ENCODE measurements at regions not wholly inside any gene's neighbourhood (a gene's known extent, or its start where the extent isn't known, plus 50 kb on each side); places are given as distances from the start of the nearest gene placed in this dataset.

DNA sequence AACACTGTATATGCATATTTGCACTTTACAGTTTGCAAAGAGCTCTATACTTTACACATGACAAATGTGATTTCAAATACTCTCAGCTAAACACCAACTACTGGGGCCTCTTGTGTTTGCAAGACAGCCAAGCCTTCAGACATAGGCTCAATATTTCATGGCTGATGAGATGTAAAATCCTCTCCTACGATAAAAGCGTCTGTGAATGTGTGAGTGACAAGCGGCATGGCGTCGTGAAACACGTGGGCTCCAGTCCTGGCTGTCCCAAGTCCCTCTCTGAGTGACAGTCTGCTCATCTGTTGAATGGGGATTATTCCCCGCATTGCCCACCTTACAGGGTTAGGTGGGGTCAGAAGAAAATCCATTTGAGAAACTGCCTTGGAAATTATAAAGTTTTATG lies 489.8 kb downstream of the RNF144A start:
- Histone ChIP-seq H3K4me1 (replicated peaks in 1 of 2; ENCODE audit: control insufficient read depth in 2 of 2, insufficient read depth in 2 of 2, low read length in 2 of 2) (no peaks in the 10 kb centered on the region), H2AFZ (ENCODE audit: low read depth, low read length) (no peak overlapping the region), H3K79me2 (ENCODE audit: control insufficient read depth, insufficient read depth, low read length) (no peaks in the 10 kb centered on the region), H3K27ac (ENCODE audit: extremely low read depth, low read depth, low read length) (no peak overlapping the region), H3K36me3 (ENCODE audit: control insufficient read depth, insufficient read depth, low read length) (no peaks in the 10 kb centered on the region), H3K9me1 (ENCODE audit: control insufficient read depth, insufficient read depth, low read length) (no peaks in the 10 kb centered on the region), H3K9ac (ENCODE audit: insufficient read depth in 1 of 2, low read depth in 2 of 2, low read length in 2 of 2) (no peak overlapping the region), H3K27me3 (ENCODE audit: control insufficient read depth in 2 of 2, insufficient read depth in 2 of 2, low read length in 2 of 2) (no peaks in the 10 kb centered on the region; a peak in 1 of 5 replicates), H3K9me3 (replicated peaks; ENCODE audit: control insufficient read depth, insufficient read depth, low read depth, low read length) (no peaks in the 10 kb centered on the region), H4K20me1 (replicated peaks; ENCODE audit: control insufficient read depth, insufficient read depth, low read length) (no peaks in the 10 kb centered on the region), H3K4me2 (ENCODE audit: insufficient read depth, low read length) (no peak overlapping the region), H3K4me3 (no peak overlapping the region)
- WGBS (ENCODE audit: insufficient coverage, low coverage, missing lambda C conversion rate) = 0% methylated on average over 7 of the region's 7 CpGs
- CTCF ChIA-PET (ENCODE audit: low intra/inter-chr PET ratio) = no interaction called here
- no TSS peak for BruUV-seq (replicated peaks)
- in situ Hi-C loops (cut with MboI) (no loop called here), intact Hi-C loops (cut with micrococcal nuclease) (no loop called here)
- DNase-seq (ENCODE audit: extremely low read depth in 1 of 4, low spot score in 3 of 4) = no peak
- POLR2A ChIA-PET = no interaction called here
- FAIRE-seq = no peak
- no peak for ATAC-seq
- TF ChIP-seq, protein P1, sequence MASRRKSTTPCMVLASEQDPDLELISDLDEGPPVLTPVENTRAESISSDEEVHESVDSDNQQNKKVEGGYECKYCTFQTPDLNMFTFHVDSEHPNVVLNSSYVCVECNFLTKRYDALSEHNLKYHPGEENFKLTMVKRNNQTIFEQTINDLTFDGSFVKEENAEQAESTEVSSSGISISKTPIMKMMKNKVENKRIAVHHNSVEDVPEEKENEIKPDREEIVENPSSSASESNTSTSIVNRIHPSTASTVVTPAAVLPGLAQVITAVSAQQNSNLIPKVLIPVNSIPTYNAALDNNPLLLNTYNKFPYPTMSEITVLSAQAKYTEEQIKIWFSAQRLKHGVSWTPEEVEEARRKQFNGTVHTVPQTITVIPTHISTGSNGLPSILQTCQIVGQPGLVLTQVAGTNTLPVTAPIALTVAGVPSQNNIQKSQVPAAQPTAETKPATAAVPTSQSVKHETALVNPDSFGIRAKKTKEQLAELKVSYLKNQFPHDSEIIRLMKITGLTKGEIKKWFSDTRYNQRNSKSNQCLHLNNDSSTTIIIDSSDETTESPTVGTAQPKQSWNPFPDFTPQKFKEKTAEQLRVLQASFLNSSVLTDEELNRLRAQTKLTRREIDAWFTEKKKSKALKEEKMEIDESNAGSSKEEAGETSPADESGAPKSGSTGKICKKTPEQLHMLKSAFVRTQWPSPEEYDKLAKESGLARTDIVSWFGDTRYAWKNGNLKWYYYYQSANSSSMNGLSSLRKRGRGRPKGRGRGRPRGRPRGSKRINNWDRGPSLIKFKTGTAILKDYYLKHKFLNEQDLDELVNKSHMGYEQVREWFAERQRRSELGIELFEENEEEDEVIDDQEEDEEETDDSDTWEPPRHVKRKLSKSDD (conservative IDR thresholded peaks at IDR 0.05; ENCODE audit: low read length) = no peak
- TF ChIP-seq ZNF57 (CRISPR knock-in tag; IDR thresholded peaks at IDR 0.05) = no peak
- TF ChIP-seq, protein P2, sequence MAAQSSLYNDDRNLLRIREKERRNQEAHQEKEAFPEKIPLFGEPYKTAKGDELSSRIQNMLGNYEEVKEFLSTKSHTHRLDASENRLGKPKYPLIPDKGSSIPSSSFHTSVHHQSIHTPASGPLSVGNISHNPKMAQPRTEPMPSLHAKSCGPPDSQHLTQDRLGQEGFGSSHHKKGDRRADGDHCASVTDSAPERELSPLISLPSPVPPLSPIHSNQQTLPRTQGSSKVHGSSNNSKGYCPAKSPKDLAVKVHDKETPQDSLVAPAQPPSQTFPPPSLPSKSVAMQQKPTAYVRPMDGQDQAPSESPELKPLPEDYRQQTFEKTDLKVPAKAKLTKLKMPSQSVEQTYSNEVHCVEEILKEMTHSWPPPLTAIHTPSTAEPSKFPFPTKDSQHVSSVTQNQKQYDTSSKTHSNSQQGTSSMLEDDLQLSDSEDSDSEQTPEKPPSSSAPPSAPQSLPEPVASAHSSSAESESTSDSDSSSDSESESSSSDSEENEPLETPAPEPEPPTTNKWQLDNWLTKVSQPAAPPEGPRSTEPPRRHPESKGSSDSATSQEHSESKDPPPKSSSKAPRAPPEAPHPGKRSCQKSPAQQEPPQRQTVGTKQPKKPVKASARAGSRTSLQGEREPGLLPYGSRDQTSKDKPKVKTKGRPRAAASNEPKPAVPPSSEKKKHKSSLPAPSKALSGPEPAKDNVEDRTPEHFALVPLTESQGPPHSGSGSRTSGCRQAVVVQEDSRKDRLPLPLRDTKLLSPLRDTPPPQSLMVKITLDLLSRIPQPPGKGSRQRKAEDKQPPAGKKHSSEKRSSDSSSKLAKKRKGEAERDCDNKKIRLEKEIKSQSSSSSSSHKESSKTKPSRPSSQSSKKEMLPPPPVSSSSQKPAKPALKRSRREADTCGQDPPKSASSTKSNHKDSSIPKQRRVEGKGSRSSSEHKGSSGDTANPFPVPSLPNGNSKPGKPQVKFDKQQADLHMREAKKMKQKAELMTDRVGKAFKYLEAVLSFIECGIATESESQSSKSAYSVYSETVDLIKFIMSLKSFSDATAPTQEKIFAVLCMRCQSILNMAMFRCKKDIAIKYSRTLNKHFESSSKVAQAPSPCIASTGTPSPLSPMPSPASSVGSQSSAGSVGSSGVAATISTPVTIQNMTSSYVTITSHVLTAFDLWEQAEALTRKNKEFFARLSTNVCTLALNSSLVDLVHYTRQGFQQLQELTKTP (IDR thresholded peaks at IDR 0.05; ENCODE audit: low read depth in 1 of 2, partially characterized antibody in 2 of 2) = no peak
- TF ChIP-seq SOX6 (IDR thresholded peaks at IDR 0.05) = no peak
- no peak for TF ChIP-seq ZNF12 (CRISPR knock-in tag; IDR thresholded peaks at IDR 0.05)
- TF ChIP-seq NFE2L1 (tag; IDR thresholded peaks at IDR 0.05; ENCODE audit: borderline replicate concordance, low read depth) = no peak
- no peak for TF ChIP-seq ZNF436 (CRISPR knock-in tag; IDR thresholded peaks at IDR 0.05)
- TF ChIP-seq HEY1 (CRISPR knock-in tag; IDR thresholded peaks at IDR 0.05; ENCODE audit: borderline replicate concordance) = no peak
- no peak for TF ChIP-seq ERF (CRISPR knock-in tag; IDR thresholded peaks at IDR 0.05)
- no peak for TF ChIP-seq MEIS2 (IDR thresholded peaks at IDR 0.05; ENCODE audit: partially characterized antibody)
- no peak for TF ChIP-seq ZNF77 (CRISPR knock-in tag; IDR thresholded peaks at IDR 0.05)
- TF ChIP-seq, protein P3, sequence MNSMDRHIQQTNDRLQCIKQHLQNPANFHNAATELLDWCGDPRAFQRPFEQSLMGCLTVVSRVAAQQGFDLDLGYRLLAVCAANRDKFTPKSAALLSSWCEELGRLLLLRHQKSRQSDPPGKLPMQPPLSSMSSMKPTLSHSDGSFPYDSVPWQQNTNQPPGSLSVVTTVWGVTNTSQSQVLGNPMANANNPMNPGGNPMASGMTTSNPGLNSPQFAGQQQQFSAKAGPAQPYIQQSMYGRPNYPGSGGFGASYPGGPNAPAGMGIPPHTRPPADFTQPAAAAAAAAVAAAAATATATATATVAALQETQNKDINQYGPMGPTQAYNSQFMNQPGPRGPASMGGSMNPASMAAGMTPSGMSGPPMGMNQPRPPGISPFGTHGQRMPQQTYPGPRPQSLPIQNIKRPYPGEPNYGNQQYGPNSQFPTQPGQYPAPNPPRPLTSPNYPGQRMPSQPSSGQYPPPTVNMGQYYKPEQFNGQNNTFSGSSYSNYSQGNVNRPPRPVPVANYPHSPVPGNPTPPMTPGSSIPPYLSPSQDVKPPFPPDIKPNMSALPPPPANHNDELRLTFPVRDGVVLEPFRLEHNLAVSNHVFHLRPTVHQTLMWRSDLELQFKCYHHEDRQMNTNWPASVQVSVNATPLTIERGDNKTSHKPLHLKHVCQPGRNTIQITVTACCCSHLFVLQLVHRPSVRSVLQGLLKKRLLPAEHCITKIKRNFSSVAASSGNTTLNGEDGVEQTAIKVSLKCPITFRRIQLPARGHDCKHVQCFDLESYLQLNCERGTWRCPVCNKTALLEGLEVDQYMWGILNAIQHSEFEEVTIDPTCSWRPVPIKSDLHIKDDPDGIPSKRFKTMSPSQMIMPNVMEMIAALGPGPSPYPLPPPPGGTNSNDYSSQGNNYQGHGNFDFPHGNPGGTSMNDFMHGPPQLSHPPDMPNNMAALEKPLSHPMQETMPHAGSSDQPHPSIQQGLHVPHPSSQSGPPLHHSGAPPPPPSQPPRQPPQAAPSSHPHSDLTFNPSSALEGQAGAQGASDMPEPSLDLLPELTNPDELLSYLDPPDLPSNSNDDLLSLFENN (IDR thresholded peaks at IDR 0.05; ENCODE audit: low read depth in 2 of 2, low read length in 2 of 2) = no peak
- no peak for TF ChIP-seq FOXJ2 (tag; IDR thresholded peaks at IDR 0.05)
- TF ChIP-seq KLF1 (tag; IDR thresholded peaks at IDR 0.05) = no peak

All from K562 (cell line).